ENCODE measurements at regions not wholly inside any gene's neighbourhood (a gene's known extent, or its start where the extent isn't known, plus 50 kb on each side); places are given as distances from the start of the nearest gene placed in this dataset.

GRCh38 chr13:72424059-72424458 lies 303.4 kb downstream of the MZT1 start:
- DNase-seq (ENCODE audit: low read depth, low spot score) (no peak), ATAC-seq (no peak)
- BruUV-seq (replicated peaks) = no TSS peak
- intact Hi-C loops (cut with micrococcal nuclease) = no loop called here
- Histone ChIP-seq H3K9me2 (ENCODE audit: insufficient read depth) (no peaks in the 10 kb centered on the region), H3K4me3 (replicated peaks in 1 of 2; ENCODE audit: low read depth in 1 of 2, low read length in 2 of 2) (no peak overlapping the region), H3K27ac (ENCODE audit: low read depth, low read length) (no peak overlapping the region), H3K9me3 (ENCODE audit: control insufficient read depth in 1 of 2, insufficient read depth in 1 of 2, low read depth in 1 of 2, low read length in 2 of 2) (no peaks in the 10 kb centered on the region), H3K27me3 (ENCODE audit: insufficient read depth, low read length) (no peaks in the 10 kb centered on the region), H3K36me3 (ENCODE audit: control insufficient read depth in 1 of 2, insufficient read depth in 2 of 2, low read length in 2 of 2) (no peaks in the 10 kb centered on the region), H3K79me2 (ENCODE audit: insufficient read depth, low read length) (no peaks in the 10 kb centered on the region), H2AFZ (ENCODE audit: low read depth, low read length, poor library complexity, severe bottlenecking) (no peak overlapping the region), H3K4me2 (ENCODE audit: low read length) (no peak overlapping the region), H4K20me1 (ENCODE audit: insufficient read depth) (no peaks in the 10 kb centered on the region), H3K9ac (ENCODE audit: low read length) (no peak overlapping the region), H3K4me1 (ENCODE audit: control insufficient read depth in 1 of 2, insufficient read depth in 2 of 2, low read length in 2 of 2) (no peaks in the 10 kb centered on the region)
- RAD21 ChIA-PET (ENCODE audit: low non-redundant PET in 1 of 2, low total read pairs in 2 of 2, uncharacterized antibody in 2 of 2, unreplicated experiment in 2 of 2) = no interaction called here
- CTCF ChIA-PET = no interaction called here
- POLR2A ChIA-PET = no interaction called here
- no peak for TF ChIP-seq SRF (IDR thresholded peaks at IDR 0.05; ENCODE audit: low read depth)
- no peak for TF ChIP-seq ELF1 (IDR thresholded peaks at IDR 0.05; ENCODE audit: borderline replicate concordance, low read depth)
- no peak for TF ChIP-seq YY1 (IDR thresholded peaks at IDR 0.05; ENCODE audit: extremely low read depth, insufficient replicate concordance, low read depth, low read length)
- TF ChIP-seq POLR2AphosphoS5 (IDR thresholded peaks at IDR 0.05; ENCODE audit: low read depth, low read length) = no peak
- no peak for TF ChIP-seq SP1 (IDR thresholded peaks at IDR 0.05; ENCODE audit: low read depth)
- no peak for TF ChIP-seq MAX (IDR thresholded peaks at IDR 0.05)
- TF ChIP-seq FOSL1 (IDR thresholded peaks at IDR 0.05; ENCODE audit: low read depth) = no peak
- TF ChIP-seq CEBPB (IDR thresholded peaks at IDR 0.05; ENCODE audit: low read depth) = no peak
- no peak for TF ChIP-seq EGR1 (IDR thresholded peaks at IDR 0.05; ENCODE audit: low read depth)
- no peak for TF ChIP-seq POLR2A (IDR thresholded peaks at IDR 0.05; ENCODE audit: borderline replicate concordance, extremely low read depth, insufficient read depth, insufficient read length)
- TF ChIP-seq, protein P1, sequence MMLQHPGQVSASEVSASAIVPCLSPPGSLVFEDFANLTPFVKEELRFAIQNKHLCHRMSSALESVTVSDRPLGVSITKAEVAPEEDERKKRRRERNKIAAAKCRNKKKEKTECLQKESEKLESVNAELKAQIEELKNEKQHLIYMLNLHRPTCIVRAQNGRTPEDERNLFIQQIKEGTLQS (IDR thresholded peaks at IDR 0.05) = no peak
- no peak for TF ChIP-seq ZNF274 (IDR thresholded peaks at IDR 0.05; ENCODE audit: low read depth, low read length)

GRCh38 chr13:72415817-72416216 lies 311.6 kb downstream of the MZT1 start:
- Histone ChIP-seq H3K4me1 (ENCODE audit: control insufficient read depth in 1 of 2, insufficient read depth in 2 of 2, low read length in 2 of 2) (no peaks in the 10 kb centered on the region), H3K9ac (ENCODE audit: low read length) (no peak overlapping the region), H3K36me3 (ENCODE audit: control insufficient read depth in 1 of 2, insufficient read depth in 2 of 2, low read length in 2 of 2) (no peaks in the 10 kb centered on the region), H3K79me2 (ENCODE audit: insufficient read depth, low read length) (no peaks in the 10 kb centered on the region), H3K9me2 (ENCODE audit: insufficient read depth) (no peaks in the 10 kb centered on the region), H4K20me1 (ENCODE audit: insufficient read depth) (no peaks in the 10 kb centered on the region), H3K4me2 (ENCODE audit: low read length) (no peak overlapping the region), H3K27me3 (ENCODE audit: insufficient read depth, low read length) (no peaks in the 10 kb centered on the region), H2AFZ (ENCODE audit: low read depth, low read length, poor library complexity, severe bottlenecking) (no peak overlapping the region), H3K27ac (ENCODE audit: low read depth, low read length) (no peak overlapping the region), H3K9me3 (ENCODE audit: control insufficient read depth in 1 of 2, insufficient read depth in 1 of 2, low read depth in 1 of 2, low read length in 2 of 2) (no peaks in the 10 kb centered on the region), H3K4me3 (replicated peaks in 1 of 2; ENCODE audit: low read depth in 1 of 2, low read length in 2 of 2) (no peak overlapping the region)
- ChIA-PET RAD21 (ENCODE audit: low non-redundant PET in 1 of 2, low total read pairs in 2 of 2, uncharacterized antibody in 2 of 2, unreplicated experiment in 2 of 2) (no interaction called here), CTCF (no interaction called here), POLR2A (no interaction called here)
- TF ChIP-seq, protein P1 (IDR thresholded peaks at IDR 0.05) = no peak
- TF ChIP-seq TCF7L2 (IDR thresholded peaks at IDR 0.05; ENCODE audit: borderline replicate concordance, extremely low read depth, insufficient read depth, insufficient read length) (no peak), CBX3 (IDR thresholded peaks at IDR 0.05; ENCODE audit: low read depth) (no peak), JUND (IDR thresholded peaks at IDR 0.05) (no peak), FOSL1 (IDR thresholded peaks at IDR 0.05; ENCODE audit: low read depth) (no peak), ZFX (IDR thresholded peaks at IDR 0.05) (no peak)
- TF ChIP-seq, protein P2, sequence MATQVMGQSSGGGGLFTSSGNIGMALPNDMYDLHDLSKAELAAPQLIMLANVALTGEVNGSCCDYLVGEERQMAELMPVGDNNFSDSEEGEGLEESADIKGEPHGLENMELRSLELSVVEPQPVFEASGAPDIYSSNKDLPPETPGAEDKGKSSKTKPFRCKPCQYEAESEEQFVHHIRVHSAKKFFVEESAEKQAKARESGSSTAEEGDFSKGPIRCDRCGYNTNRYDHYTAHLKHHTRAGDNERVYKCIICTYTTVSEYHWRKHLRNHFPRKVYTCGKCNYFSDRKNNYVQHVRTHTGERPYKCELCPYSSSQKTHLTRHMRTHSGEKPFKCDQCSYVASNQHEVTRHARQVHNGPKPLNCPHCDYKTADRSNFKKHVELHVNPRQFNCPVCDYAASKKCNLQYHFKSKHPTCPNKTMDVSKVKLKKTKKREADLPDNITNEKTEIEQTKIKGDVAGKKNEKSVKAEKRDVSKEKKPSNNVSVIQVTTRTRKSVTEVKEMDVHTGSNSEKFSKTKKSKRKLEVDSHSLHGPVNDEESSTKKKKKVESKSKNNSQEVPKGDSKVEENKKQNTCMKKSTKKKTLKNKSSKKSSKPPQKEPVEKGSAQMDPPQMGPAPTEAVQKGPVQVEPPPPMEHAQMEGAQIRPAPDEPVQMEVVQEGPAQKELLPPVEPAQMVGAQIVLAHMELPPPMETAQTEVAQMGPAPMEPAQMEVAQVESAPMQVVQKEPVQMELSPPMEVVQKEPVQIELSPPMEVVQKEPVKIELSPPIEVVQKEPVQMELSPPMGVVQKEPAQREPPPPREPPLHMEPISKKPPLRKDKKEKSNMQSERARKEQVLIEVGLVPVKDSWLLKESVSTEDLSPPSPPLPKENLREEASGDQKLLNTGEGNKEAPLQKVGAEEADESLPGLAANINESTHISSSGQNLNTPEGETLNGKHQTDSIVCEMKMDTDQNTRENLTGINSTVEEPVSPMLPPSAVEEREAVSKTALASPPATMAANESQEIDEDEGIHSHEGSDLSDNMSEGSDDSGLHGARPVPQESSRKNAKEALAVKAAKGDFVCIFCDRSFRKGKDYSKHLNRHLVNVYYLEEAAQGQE (IDR thresholded peaks at IDR 0.05; ENCODE audit: low read depth) = no peak
- intact Hi-C loops (cut with micrococcal nuclease) = no loop called here
- BruUV-seq (replicated peaks) = no TSS peak
- ATAC-seq (no peak), DNase-seq (ENCODE audit: low read depth, low spot score) (no peak)
